K562 (cell line): ENCODE measurements at regions not wholly inside any gene's neighbourhood (a gene's known extent, or its start where the extent isn't known, plus 50 kb on each side); places are given as distances from the start of the nearest gene placed in this dataset.
A peak's percentile ranks its signal among the peaks of the same experiment; 100 is the strongest.

Source experiments
- ATF1 ChIP-seq, 2 experiments: fragments of 450-650 bp in 1 of 2; IDR thresholded peaks; 2 replicates each; pipeline ENCODE4 v1.6.1; 2016; ENCODE audit warnings: missing compliant biosample characterization in 1 of 2, missing genetic modification characterization in 1 of 2
- KAT2B ChIP-seq: IDR thresholded peaks from one replicate; pipeline ENCODE4 v1.6.1; 2012; ENCODE audit warnings: low read depth, mild to moderate bottlenecking, control low read depth, inconsistent platforms, low read length, moderate library complexity
- KLF1 ChIP-seq: fragments of 450-650 bp; IDR thresholded peaks from 2 replicates; pipeline ENCODE4 v1.6.1; 2016; ENCODE audit warnings: missing genetic modification characterization, missing compliant biosample characterization
- LEF1 ChIP-seq: fragments of 450-650 bp; IDR thresholded peaks from 2 replicates; pipeline ENCODE4 v1.6.1; 2016; ENCODE audit warnings: mild to moderate bottlenecking
- NCOA4 ChIP-seq: fragments of 450-650 bp; IDR thresholded peaks from 2 replicates; pipeline ENCODE4 v1.6.1; 2018; ENCODE audit warnings: mild to moderate bottlenecking; ENCODE audit not compliant: partially characterized antibody
- RAD51 ChIP-seq: fragments of 450-650 bp; IDR thresholded peaks from 2 replicates; pipeline ENCODE4 v1.7.1; 2016; ENCODE audit warnings: low read depth, mild to moderate bottlenecking, borderline replicate concordance
- TAF1 ChIP-seq: IDR thresholded peaks from 2 replicates; pipeline ENCODE4 v1.6.1; 2011; ENCODE audit warnings: mild to moderate bottlenecking, low read length, moderate library complexity; ENCODE audit not compliant: insufficient read depth, control insufficient read depth, severe bottlenecking; ENCODE audit errors: extremely low read depth
- TF ChIP-seq, protein P1 (sequence below): fragments of 200-800 bp; sonication (Bioruptor generic); IDR thresholded peaks from 2 replicates; pipeline ENCODE4 v1.6.1; 2016; ENCODE audit warnings: missing genetic modification characterization, missing compliant biosample characterization
- TF ChIP-seq, protein P2 (sequence below), 2 experiments: fragments of 450-650 bp; IDR thresholded peaks; 2 replicates each; pipeline ENCODE4 v1.6.1; 2016; ENCODE audit warnings: mild to moderate bottlenecking in 2 of 2, borderline replicate concordance in 1 of 2, low read depth in 1 of 2, moderate library complexity in 1 of 2
- TF ChIP-seq, protein P3 (sequence below): sonication (generic); formaldehyde crosslinking; IDR thresholded peaks from 2 replicates; pipeline ENCODE4 v1.4.0; 2020; ENCODE audit warnings: mild to moderate bottlenecking, missing genetic modification reagents

DNA sequence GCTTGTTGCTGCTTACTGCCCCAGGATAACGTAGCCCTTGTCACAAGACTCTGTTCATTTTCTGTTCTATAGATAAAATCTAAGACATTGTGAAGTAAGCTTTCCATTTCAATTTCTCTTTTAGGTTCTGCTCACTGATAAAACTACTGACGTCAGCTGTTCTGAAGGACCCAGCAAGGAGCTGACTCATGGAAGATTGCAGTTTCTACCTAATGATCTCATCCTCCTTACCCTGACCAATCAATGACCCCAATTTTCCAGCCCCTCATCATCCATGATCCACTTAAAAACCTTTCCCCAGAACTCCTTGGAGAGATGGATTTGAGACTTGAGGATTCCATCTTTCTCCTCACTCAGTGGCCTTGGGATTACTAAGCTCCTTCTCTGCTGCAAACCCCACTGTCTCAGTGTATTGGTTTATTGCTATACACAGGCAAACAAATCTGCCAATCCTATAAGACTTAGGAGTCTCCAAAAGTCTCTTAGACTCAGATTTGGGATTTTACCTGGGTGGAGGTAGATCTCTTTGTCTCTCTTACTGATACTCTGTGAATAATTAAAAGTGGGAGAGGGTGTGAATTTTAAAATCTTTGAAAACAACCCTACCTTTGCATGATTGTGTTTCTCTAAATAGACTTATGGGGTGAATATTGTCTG, 109.2 kb upstream of the TRIM24 start (continued):
- no peak for TF ChIP-seq KLF1 (tag)
- TF ChIP-seq, protein P1, sequence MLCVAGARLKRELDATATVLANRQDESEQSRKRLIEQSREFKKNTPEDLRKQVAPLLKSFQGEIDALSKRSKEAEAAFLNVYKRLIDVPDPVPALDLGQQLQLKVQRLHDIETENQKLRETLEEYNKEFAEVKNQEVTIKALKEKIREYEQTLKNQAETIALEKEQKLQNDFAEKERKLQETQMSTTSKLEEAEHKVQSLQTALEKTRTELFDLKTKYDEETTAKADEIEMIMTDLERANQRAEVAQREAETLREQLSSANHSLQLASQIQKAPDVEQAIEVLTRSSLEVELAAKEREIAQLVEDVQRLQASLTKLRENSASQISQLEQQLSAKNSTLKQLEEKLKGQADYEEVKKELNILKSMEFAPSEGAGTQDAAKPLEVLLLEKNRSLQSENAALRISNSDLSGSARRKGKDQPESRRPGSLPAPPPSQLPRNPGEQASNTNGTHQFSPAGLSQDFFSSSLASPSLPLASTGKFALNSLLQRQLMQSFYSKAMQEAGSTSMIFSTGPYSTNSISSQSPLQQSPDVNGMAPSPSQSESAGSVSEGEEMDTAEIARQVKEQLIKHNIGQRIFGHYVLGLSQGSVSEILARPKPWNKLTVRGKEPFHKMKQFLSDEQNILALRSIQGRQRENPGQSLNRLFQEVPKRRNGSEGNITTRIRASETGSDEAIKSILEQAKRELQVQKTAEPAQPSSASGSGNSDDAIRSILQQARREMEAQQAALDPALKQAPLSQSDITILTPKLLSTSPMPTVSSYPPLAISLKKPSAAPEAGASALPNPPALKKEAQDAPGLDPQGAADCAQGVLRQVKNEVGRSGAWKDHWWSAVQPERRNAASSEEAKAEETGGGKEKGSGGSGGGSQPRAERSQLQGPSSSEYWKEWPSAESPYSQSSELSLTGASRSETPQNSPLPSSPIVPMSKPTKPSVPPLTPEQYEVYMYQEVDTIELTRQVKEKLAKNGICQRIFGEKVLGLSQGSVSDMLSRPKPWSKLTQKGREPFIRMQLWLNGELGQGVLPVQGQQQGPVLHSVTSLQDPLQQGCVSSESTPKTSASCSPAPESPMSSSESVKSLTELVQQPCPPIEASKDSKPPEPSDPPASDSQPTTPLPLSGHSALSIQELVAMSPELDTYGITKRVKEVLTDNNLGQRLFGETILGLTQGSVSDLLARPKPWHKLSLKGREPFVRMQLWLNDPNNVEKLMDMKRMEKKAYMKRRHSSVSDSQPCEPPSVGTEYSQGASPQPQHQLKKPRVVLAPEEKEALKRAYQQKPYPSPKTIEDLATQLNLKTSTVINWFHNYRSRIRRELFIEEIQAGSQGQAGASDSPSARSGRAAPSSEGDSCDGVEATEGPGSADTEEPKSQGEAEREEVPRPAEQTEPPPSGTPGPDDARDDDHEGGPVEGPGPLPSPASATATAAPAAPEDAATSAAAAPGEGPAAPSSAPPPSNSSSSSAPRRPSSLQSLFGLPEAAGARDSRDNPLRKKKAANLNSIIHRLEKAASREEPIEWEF (CRISPR knock-in tag) = no peak
- 0 out of 2 replicates have a peak, but pooled peaks have one; percentile 26 for TF ChIP-seq LEF1
- TF ChIP-seq NCOA4 = no peak
- TF ChIP-seq TAF1 = no peak
- no peak for TF ChIP-seq KAT2B
- no peak for TF ChIP-seq ATF1 (CRISPR knock-in tag; IDR thresholded peaks at IDR 0.05)
- peak; percentile 93 for TF ChIP-seq ATF1 (tag; IDR thresholded peaks at IDR 0.05)
- TF ChIP-seq, protein P2, sequence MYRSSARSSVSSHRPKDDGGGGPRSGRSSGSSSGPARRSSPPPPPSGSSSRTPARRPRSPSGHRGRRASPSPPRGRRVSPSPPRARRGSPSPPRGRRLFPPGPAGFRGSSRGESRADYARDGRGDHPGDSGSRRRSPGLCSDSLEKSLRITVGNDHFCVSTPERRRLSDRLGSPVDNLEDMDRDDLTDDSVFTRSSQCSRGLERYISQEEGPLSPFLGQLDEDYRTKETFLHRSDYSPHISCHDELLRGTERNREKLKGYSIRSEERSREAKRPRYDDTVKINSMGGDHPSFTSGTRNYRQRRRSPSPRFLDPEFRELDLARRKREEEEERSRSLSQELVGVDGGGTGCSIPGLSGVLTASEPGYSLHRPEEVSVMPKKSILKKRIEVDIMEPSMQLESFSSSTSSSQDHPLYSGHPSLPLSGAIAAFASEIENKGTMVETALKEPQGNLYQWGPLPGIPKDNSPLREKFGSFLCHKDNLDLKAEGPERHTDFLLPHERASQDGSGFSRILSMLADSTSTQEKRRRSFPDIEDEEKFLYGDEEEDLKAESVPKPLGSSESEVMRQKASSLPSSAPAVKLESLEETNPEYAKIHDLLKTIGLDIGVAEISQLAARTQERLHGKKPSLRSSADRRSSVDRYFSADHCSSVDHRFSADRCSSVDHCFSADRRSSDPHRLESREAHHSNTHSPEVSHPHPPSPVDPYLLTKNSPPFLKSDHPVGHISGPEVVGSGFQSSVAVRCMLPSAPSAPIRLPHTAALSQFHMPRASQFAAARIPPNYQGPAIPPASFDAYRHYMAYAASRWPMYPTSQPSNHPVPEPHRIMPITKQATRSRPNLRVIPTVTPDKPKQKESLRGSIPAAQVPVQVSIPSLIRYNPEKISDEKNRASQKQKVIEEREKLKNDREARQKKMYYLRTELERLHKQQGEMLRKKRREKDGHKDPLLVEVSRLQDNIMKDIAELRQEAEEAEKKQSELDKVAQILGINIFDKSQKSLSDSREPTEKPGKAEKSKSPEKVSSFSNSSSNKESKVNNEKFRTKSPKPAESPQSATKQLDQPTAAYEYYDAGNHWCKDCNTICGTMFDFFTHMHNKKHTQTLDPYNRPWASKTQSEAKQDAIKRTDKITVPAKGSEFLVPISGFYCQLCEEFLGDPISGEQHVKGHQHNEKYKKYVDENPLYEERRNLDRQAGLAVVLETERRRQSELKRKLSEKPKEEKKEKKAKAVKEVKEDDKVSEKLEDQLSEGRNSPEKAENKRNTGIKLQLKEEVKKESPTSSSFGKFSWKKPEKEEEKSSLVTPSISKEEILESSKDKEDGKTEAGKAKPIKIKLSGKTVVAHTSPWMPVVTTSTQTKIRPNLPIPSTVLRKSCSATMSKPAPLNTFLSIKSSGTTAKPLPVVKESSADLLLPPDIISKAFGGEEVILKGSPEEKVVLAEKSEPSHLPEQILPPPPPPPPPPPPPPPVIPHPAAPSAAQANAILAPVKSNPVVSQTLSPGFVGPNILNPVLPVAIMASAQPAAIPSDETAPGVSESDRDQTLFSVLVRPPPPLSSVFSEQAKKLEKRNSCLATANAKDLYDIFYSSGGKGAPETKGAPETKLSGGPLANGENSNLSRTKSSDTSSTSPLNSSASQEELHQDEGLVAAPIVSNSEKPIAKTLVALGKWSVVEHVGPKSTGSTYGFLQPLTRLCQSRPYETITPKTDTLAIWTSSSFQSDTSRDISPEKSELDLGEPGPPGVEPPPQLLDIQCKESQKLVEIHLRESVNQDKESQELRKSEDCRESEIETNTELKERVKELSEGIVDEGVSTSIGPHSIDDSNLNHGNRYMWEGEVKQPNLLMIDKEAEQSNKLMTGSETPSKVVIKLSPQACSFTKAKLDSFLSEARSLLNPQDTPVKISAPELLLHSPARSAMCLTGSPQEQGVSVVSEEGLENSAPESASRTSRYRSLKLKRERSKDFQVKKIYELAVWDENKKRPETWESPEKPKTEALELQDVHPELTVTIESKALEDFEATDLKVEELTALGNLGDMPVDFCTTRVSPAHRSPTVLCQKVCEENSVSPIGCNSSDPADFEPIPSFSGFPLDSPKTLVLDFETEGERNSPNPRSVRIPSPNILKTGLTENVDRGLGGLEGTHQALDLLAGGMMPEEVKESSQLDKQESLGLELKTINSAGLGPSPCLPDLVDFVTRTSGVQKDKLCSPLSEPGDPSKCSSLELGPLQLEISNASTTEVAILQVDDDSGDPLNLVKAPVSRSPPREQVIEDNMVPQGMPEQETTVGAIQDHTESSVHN (IDR thresholded peaks at IDR 0.05; ENCODE audit: borderline replicate concordance in 1 of 2, low read depth in 1 of 2) = peak in 1 of 2 experiments; percentile 94; a peak in 2 of 4 replicates
- TF ChIP-seq RAD51 = no peak
- TF ChIP-seq, protein P3, sequence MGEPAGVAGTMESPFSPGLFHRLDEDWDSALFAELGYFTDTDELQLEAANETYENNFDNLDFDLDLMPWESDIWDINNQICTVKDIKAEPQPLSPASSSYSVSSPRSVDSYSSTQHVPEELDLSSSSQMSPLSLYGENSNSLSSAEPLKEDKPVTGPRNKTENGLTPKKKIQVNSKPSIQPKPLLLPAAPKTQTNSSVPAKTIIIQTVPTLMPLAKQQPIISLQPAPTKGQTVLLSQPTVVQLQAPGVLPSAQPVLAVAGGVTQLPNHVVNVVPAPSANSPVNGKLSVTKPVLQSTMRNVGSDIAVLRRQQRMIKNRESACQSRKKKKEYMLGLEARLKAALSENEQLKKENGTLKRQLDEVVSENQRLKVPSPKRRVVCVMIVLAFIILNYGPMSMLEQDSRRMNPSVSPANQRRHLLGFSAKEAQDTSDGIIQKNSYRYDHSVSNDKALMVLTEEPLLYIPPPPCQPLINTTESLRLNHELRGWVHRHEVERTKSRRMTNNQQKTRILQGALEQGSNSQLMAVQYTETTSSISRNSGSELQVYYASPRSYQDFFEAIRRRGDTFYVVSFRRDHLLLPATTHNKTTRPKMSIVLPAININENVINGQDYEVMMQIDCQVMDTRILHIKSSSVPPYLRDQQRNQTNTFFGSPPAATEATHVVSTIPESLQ = no peak
